HG02763 (cell line): ENCODE measurements at regions not wholly inside any gene's neighbourhood (a gene's known extent, or its start where the extent isn't known, plus 50 kb on each side); places are given as distances from the start of the nearest gene placed in this dataset.
"Not testable (repeated sequence)": the region's sequence is repeated elsewhere in the genome, so short reads cannot be mapped to it uniquely, and the experiment has no call there.

Source experiments
- ATAC-seq: cut with Tn5 transposase; IDR thresholded peaks from one replicate; pipeline ENCODE4 v1.9.1; 2021; ENCODE audit warnings: mild to moderate bottlenecking, moderate library complexity; ENCODE audit not compliant: unreplicated experiment

- ATAC-seq, result peak; percentile 41
Measured at GRCh38 chr2:13652531-13653313, 936.0 kb downstream of the TRIB2 start.

- no peak for ATAC-seq
Measured at GRCh38 chr2:13654416-13654815, 937.7 kb downstream of the TRIB2 start.

- no peak for ATAC-seq
Measured at GRCh38 chr2:13660231-13660630, 943.5 kb downstream of the TRIB2 start.

GRCh38 chr2:13662055-13662454, 945.3 kb downstream of the TRIB2 start:
- ATAC-seq, result no peak

GRCh38 chr2:13666582-13667414, 950.1 kb downstream of the TRIB2 start:
- ATAC-seq, result peak; percentile 76

- peak; percentile 19 for ATAC-seq
Measured at GRCh38 chr2:13667415-13667757, 950.6 kb downstream of the TRIB2 start.

- ATAC-seq, result no peak
Measured at GRCh38 chr2:13669607-13670006, 952.9 kb downstream of the TRIB2 start.

GRCh38 chr2:13673821-13674220, 957.1 kb downstream of the TRIB2 start:
- ATAC-seq, result not testable (repeated sequence)

GRCh38 chr2:13676269-13676668, 956.2 kb upstream of the LRATD1 start:
- ATAC-seq, result no peak

GRCh38 chr2:13681936-13682335, 950.6 kb upstream of the LRATD1 start:
- no peak for ATAC-seq

GRCh38 chr2:13682540-13683272, 949.8 kb upstream of the LRATD1 start:
- no peak for ATAC-seq

- ATAC-seq, result no peak
Measured at GRCh38 chr2:13686262-13686661, 946.3 kb upstream of the LRATD1 start.

GRCh38 chr2:13694673-13695072, 937.8 kb upstream of the LRATD1 start:
- no peak for ATAC-seq

- ATAC-seq, result no peak
Measured at GRCh38 chr2:13696601-13697000, 935.9 kb upstream of the LRATD1 start.

GRCh38 chr2:13698847-13699246, 933.7 kb upstream of the LRATD1 start:
- no peak for ATAC-seq

GRCh38 chr2:13699939-13700338, 932.6 kb upstream of the LRATD1 start:
- ATAC-seq, result not testable (repeated sequence)

GRCh38 chr2:13711154-13711553, 921.4 kb upstream of the LRATD1 start:
- no peak for ATAC-seq

- no peak for ATAC-seq
Measured at GRCh38 chr2:13714466-13714865, 918.1 kb upstream of the LRATD1 start.

GRCh38 chr2:13725945-13726344, 906.6 kb upstream of the LRATD1 start:
- ATAC-seq, result no peak

- ATAC-seq, result no peak
Measured at GRCh38 chr2:13745330-13745729, 887.2 kb upstream of the LRATD1 start.

GRCh38 chr2:13751955-13752354, 880.6 kb upstream of the LRATD1 start:
- no peak for ATAC-seq

GRCh38 chr2:13758412-13758811, 874.1 kb upstream of the LRATD1 start:
- no peak for ATAC-seq
